H1 (cell line): ENCODE measurements at regions not wholly inside any gene's neighbourhood (a gene's known extent, or its start where the extent isn't known, plus 50 kb on each side); places are given as distances from the start of the nearest gene placed in this dataset.

Experiments
- RAD21 ChIP-seq, 2 experiments: IDR thresholded peaks in 1 of 2; conservative IDR thresholded peaks in 1 of 2; 2 replicates each; pipeline ENCODE4 v1.6.1; 2011; ENCODE audit warnings: low read depth in 2 of 2, low read length in 2 of 2, improper control_type of control experiment in 1 of 2, inconsistent platforms in 1 of 2, mild to moderate bottlenecking in 1 of 2, moderate library complexity in 1 of 2
- TF ChIP-seq, protein P1 (sequence below): fragments of 300-600 bp; sonication (generic); IDR thresholded peaks from 2 replicates; pipeline ENCODE4 v1.7.1; 2012; ENCODE audit warnings: low read length, moderate library complexity, mild to moderate bottlenecking, inconsistent platforms; ENCODE audit not compliant: insufficient replicate concordance

DNA sequence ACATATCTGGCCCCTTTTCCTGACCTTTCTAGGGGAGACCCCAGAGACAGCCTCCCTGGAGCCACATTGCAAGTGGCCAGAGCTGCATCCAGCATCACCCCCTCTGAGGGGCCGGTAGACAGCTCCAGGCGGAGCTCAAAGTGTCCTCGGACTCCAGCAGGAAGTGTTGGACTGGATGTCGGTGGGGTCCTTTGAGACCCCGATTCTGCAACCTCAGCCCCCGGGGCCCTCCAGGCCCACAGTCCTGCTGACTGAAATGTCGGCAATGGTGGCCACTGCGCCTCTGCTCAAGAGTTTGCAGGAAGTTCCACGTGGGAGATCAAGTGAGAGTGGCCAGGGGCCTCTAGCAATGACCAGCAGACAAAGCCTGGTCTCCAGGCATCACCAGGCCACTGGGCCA, 115.9 kb upstream of the FOXD4L5 start (continued):
- TF ChIP-seq, protein P1, sequence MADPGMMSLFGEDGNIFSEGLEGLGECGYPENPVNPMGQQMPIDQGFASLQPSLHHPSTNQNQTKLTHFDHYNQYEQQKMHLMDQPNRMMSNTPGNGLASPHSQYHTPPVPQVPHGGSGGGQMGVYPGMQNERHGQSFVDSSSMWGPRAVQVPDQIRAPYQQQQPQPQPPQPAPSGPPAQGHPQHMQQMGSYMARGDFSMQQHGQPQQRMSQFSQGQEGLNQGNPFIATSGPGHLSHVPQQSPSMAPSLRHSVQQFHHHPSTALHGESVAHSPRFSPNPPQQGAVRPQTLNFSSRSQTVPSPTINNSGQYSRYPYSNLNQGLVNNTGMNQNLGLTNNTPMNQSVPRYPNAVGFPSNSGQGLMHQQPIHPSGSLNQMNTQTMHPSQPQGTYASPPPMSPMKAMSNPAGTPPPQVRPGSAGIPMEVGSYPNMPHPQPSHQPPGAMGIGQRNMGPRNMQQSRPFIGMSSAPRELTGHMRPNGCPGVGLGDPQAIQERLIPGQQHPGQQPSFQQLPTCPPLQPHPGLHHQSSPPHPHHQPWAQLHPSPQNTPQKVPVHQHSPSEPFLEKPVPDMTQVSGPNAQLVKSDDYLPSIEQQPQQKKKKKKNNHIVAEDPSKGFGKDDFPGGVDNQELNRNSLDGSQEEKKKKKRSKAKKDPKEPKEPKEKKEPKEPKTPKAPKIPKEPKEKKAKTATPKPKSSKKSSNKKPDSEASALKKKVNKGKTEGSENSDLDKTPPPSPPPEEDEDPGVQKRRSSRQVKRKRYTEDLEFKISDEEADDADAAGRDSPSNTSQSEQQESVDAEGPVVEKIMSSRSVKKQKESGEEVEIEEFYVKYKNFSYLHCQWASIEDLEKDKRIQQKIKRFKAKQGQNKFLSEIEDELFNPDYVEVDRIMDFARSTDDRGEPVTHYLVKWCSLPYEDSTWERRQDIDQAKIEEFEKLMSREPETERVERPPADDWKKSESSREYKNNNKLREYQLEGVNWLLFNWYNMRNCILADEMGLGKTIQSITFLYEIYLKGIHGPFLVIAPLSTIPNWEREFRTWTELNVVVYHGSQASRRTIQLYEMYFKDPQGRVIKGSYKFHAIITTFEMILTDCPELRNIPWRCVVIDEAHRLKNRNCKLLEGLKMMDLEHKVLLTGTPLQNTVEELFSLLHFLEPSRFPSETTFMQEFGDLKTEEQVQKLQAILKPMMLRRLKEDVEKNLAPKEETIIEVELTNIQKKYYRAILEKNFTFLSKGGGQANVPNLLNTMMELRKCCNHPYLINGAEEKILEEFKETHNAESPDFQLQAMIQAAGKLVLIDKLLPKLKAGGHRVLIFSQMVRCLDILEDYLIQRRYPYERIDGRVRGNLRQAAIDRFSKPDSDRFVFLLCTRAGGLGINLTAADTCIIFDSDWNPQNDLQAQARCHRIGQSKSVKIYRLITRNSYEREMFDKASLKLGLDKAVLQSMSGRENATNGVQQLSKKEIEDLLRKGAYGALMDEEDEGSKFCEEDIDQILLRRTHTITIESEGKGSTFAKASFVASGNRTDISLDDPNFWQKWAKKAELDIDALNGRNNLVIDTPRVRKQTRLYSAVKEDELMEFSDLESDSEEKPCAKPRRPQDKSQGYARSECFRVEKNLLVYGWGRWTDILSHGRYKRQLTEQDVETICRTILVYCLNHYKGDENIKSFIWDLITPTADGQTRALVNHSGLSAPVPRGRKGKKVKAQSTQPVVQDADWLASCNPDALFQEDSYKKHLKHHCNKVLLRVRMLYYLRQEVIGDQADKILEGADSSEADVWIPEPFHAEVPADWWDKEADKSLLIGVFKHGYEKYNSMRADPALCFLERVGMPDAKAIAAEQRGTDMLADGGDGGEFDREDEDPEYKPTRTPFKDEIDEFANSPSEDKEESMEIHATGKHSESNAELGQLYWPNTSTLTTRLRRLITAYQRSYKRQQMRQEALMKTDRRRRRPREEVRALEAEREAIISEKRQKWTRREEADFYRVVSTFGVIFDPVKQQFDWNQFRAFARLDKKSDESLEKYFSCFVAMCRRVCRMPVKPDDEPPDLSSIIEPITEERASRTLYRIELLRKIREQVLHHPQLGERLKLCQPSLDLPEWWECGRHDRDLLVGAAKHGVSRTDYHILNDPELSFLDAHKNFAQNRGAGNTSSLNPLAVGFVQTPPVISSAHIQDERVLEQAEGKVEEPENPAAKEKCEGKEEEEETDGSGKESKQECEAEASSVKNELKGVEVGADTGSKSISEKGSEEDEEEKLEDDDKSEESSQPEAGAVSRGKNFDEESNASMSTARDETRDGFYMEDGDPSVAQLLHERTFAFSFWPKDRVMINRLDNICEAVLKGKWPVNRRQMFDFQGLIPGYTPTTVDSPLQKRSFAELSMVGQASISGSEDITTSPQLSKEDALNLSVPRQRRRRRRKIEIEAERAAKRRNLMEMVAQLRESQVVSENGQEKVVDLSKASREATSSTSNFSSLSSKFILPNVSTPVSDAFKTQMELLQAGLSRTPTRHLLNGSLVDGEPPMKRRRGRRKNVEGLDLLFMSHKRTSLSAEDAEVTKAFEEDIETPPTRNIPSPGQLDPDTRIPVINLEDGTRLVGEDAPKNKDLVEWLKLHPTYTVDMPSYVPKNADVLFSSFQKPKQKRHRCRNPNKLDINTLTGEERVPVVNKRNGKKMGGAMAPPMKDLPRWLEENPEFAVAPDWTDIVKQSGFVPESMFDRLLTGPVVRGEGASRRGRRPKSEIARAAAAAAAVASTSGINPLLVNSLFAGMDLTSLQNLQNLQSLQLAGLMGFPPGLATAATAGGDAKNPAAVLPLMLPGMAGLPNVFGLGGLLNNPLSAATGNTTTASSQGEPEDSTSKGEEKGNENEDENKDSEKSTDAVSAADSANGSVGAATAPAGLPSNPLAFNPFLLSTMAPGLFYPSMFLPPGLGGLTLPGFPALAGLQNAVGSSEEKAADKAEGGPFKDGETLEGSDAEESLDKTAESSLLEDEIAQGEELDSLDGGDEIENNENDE: no peak
- no peak for TF ChIP-seq RAD21 (IDR thresholded peaks at IDR 0.05 in 1 of 2, conservative IDR thresholded peaks at IDR 0.05 in 1 of 2; ENCODE audit: low read depth in 2 of 2, low read length in 2 of 2)
